ENCODE measurements at regions not wholly inside any gene's neighbourhood (a gene's known extent, or its start where the extent isn't known, plus 50 kb on each side); places are given as distances from the start of the nearest gene placed in this dataset.
A peak's percentile ranks its signal among the peaks of the same experiment; 100 is the strongest.

- no peak for DNase-seq (ENCODE audit: low spot score)
Measured at GRCh38 chr5:170159947-170160346, 54.2 kb downstream of the FOXI1 start.

GRCh38 chr5:170161069-170161468 lies 55.4 kb downstream of the FOXI1 start:
- DNase-seq (ENCODE audit: low spot score): no peak

- DNase-seq (ENCODE audit: low spot score): no peak
Measured at GRCh38 chr5:170162631-170163321, 57.1 kb downstream of the FOXI1 start.

GRCh38 chr5:170164087-170164486 lies 58.4 kb downstream of the FOXI1 start:
- DNase-seq (ENCODE audit: low spot score): no peak

GRCh38 chr5:170164921-170165320 lies 59.2 kb downstream of the FOXI1 start:
- no peak for DNase-seq (ENCODE audit: low spot score)

GRCh38 chr5:170166101-170166500 lies 60.4 kb downstream of the FOXI1 start:
- no peak for DNase-seq (ENCODE audit: low spot score)

- no peak for DNase-seq (ENCODE audit: low spot score)
Measured at GRCh38 chr5:170168002-170168401, 62.3 kb downstream of the FOXI1 start.

- no peak for DNase-seq (ENCODE audit: low spot score)
Measured at GRCh38 chr5:170168797-170169196, 63.1 kb downstream of the FOXI1 start.

- no peak for DNase-seq (ENCODE audit: low spot score)
Measured at GRCh38 chr5:170169996-170170395, 62.8 kb upstream of the C5orf58 start.

GRCh38 chr5:170171811-170172210 lies 61.0 kb upstream of the C5orf58 start:
- no peak for DNase-seq (ENCODE audit: low spot score)

GRCh38 chr5:170173227-170173626 lies 59.6 kb upstream of the C5orf58 start:
- no peak for DNase-seq (ENCODE audit: low spot score)

- no peak for DNase-seq (ENCODE audit: low spot score)
Measured at GRCh38 chr5:170173647-170174046, 59.1 kb upstream of the C5orf58 start.

- no peak for DNase-seq (ENCODE audit: low spot score)
Measured at GRCh38 chr5:170176916-170177315, 55.9 kb upstream of the C5orf58 start.

- DNase-seq (ENCODE audit: low spot score): no peak
Measured at GRCh38 chr5:170178814-170179213, 54.0 kb upstream of the C5orf58 start.

GRCh38 chr5:170179626-170180025 lies 53.2 kb upstream of the C5orf58 start:
- no peak for DNase-seq (ENCODE audit: low spot score)

GRCh38 chr5:170181902-170182301 lies 50.9 kb upstream of the C5orf58 start:
- peak; percentile 16 for DNase-seq (ENCODE audit: low spot score)

GRCh38 chr5:170182491-170182890 lies 50.3 kb upstream of the C5orf58 start:
- no peak for DNase-seq (ENCODE audit: low spot score)

All from Ammon's horn (tissue), 1 donor.